NCI-H2227 (cell line): ENCODE measurements at regions not wholly inside any gene's neighbourhood (a gene's known extent, or its start where the extent isn't known, plus 50 kb on each side); places are given as distances from the start of the nearest gene placed in this dataset.

Experiments
- DNase-seq: peaks from one replicate; lab custom pipeline; 2025; ENCODE audit not compliant: unreplicated experiment; lab: John Stamatoyannopoulos, UW

DNA sequence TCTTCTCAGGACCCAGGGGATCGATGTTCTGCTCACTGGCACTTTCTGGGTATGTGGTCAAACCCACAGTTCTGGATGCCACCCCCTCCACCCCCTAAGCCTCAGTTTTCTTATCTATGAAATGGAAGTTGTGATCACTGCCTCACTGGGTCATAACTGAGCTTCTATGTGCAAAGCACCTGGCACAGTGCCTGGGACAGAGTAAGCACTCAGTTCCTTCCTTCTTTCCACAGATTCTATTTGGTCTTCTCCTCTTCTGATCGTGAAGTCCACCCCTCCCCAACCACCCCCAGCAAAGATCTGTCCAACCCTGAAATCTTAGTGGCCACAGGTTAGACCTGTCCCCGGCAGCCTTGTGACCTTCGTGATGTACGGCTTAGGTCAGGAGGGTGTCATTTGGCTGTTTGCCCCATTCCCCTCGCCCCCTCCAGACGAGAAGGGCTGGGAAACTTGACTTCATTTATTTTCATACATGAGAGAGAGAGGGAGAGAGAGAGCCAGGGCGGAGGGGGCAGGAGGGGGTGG lies 181.4 kb downstream of the FGF18 start:
- DNase-seq: no peak

DNA sequence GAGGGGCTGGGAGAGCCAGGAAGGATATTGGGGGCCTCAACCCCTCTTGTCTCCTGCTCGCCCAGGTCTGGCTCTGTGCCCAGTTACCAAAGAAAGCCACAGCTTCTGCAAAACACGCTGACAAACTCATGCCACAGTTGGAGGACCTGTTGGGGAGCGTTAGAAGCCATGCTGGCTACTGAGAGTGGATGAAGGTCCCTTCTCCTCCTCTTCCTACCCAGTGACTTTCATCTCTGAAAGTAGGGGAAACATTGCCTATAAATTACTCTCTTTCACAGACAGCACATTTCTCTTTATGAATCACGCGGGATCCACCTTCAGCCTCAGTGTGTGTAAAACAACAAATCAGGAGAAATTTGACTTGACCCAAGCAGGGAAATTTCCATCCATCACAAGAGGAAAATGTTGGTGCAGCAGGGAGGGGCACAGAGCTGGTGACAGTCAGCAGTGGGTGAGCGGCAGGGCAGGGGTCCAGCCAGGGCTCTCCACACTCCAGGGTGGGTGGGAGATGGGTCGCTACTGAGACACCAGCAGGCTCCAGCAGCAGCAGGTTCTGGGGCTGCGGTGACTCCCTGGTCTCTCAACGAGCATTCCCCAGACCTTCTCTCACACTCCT lies 181.9 kb downstream of the FGF18 start:
- DNase-seq: no peak

DNA sequence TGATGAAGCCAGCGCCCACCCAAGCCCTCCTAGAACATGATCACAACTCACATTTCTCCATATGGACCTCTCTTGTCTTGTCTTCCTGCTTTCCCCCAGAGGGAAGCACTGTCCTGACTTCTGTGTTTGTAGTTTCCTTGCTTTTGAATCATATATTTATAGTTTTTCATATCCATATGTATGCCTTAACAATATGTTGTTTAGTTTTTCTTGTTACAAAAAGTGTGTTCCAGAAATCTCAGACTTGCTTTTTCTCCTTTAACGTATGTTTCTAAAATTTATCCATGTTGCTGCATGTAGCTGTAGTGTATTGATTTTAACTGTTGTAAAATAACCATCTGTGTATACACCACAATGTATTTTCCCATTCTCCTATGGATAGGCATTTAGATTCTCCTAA lies 182.0 kb upstream of the SMIM23 start:
- no peak for DNase-seq

DNA sequence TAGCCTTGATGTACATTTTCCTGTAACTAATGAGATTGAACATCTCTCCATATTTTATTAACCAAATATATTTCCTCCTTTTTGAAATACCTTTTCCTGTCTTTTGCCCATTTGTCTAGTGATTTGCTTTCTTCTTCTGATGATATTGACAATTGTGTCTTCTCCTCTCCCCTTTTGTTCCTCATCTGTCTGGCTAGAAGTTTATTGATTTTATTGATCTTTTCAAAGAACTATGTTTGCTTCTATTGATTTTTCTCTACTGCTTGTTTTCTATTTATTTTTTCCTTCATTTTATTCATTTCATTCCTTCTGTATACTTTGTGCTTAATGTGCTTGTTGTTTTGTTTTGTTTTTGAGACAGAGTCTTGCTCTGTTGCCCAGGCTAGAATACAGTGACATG lies 181.4 kb upstream of the SMIM23 start:
- no peak for DNase-seq

DNA sequence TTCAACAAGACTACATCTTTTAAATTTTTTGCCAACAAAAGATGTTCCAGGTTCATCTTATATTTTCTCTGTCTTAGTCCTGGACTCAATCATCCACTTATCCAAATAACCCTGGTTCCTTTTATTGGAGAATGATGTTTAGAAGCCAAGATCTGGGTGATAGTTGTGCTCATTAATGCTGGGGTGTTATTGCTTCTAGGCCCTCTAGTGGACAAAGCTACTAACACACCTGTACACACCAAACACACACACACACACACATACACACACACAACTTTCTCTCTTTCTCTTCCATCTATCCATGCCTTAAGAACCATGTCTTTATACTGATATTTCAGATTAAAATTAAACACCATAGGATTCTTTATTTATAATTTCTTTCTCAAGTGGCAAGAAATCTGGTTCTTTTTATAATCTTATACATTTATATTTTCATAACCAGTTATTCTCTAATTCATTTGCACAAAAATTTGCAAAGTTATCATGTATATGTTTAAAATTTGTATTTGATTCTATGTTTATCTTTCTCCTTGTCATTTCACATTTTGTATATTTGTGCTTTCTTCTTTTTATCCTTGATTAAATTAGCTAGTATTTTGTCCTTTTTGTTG lies 179.1 kb upstream of the SMIM23 start:
- no peak for DNase-seq

DNA sequence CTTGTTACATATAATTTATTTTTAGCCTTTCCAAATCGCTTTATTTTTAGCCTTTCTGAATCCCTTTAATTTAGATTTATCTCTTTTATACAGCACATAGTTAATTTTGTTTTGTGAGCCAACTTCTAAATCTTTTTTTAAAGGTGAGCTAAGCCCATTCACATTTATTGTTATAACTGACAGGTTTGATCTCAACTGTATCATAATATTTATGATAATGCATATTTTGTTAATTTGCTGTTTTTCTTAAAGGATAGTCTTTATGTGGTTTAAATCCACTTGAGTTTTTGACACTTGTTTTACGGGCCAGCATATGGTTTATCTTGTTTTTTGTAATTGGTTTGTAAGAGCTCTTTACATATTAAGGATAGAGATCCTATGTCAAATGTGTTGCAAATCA lies 177.8 kb upstream of the SMIM23 start:
- DNase-seq: no peak

DNA sequence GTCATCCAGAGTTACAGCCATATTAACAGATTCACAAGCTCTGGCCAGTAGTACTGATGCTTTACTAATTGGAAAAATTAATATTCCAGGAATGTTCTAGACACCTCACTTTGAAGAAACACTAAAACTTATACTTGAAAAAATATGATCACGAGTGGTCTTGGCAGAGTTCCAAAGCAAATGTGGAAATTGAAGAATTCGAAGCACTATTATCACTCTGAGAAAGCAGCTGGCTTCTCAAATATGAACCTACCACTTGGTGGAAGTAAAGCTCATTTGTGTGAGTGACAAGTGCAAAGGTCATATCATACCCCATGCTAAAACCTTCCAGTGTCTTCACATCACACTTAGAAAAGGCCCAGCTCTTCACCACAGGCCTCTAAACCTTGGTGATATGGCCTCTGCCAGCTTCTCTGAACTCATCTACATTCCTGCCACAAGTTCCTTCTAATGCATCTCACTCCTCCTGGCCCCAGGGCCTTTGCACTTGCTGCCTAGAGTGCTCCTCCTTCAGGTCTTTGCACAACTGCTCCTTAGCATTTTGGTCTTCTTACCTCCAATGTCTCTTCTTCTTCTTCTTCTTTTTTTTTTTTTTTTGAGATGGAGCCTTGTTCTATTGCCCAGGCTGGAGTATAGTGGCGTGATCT lies 175.7 kb upstream of the SMIM23 start:
- DNase-seq: no peak

DNA sequence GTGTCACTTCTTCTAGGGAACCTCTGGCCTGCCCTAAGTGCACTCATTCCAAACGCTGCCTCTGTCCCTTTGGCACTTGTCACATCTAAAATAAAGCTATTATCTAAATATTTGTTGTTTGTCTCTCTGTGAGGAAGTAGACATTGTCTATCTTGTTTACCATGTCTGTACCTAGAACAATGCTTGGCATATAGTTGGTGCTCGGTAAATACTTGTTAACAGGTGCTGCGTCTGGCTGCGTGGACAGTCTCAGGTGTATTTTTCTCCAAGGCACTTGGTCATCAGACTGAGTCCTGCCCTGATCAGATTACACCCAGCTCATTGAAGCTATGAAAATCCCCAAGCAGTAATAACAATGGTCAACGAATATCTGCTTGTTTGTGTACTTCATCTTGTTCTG lies 174.9 kb upstream of the SMIM23 start:
- DNase-seq: no peak

DNA sequence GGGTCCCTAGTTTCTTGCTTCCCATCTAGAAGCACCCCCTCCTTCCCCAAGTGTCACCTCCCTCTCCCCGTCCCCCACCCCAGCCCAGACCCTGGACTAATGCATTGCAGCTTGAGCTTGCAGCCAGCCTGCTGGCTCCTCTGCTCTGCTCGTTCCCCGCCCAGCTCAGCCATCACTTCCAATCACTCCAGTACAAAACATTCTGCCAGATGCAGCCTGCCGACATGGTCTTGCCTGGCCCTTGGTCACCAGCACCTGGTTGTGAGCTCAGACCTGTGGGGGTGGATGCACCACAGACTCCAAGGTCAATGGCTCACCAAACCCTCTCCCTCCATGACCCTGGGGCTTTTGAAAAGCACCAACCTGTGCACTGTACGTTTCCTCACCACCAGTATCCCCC lies 172.9 kb upstream of the SMIM23 start:
- no peak for DNase-seq

DNA sequence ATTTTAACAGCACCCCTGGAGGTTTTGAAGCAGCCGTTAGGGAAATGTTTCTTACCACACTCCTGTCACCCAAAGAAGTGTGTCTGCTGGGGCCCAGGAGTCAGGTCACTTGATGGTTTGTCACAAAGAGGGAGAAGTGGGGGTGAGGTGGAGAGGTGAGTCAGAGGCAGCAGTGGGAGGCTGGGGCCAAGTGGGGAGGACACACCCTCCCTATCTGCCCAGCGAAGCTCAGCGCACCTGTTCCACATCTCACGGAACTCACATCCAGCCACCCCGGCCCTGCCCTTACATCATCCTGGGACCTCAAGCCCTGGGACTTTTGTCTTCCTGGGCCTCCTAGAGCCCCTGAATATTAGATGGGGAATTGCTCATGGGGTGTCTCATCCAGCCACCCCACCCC lies 171.1 kb upstream of the SMIM23 start:
- DNase-seq: no peak

DNA sequence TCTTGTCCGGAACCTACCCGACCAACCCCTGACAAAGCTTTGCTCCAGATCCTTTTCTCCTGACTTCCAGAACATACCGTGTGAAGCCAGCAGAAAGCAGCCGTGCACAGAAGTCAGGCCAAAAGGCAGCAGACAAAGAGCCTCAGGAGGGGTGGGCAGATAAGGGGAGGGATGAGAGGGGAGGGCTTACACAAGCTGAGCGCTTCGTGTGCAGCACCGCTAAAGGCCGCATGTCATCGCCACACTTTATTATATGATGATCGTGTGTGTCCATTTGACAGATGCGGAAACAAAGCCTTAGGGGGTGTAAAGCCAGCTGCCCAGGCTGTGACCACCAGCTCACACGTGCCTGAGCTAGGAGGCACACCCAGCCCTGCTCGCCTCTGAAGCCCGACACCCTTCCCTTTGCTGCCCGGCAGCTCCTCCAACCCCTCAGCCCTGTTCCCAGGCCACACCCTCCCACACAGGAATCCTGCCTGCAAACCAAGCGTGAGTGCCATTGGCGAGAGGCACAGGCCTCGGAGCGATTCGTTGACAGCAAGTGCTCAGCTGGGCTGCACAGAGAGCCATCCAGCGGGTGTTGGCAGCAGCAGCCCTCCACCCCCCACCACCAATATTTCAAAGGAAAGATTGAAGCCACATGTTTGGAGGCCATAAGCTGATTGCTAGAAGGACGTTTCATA lies 170.5 kb upstream of the SMIM23 start:
- DNase-seq: no peak

DNA sequence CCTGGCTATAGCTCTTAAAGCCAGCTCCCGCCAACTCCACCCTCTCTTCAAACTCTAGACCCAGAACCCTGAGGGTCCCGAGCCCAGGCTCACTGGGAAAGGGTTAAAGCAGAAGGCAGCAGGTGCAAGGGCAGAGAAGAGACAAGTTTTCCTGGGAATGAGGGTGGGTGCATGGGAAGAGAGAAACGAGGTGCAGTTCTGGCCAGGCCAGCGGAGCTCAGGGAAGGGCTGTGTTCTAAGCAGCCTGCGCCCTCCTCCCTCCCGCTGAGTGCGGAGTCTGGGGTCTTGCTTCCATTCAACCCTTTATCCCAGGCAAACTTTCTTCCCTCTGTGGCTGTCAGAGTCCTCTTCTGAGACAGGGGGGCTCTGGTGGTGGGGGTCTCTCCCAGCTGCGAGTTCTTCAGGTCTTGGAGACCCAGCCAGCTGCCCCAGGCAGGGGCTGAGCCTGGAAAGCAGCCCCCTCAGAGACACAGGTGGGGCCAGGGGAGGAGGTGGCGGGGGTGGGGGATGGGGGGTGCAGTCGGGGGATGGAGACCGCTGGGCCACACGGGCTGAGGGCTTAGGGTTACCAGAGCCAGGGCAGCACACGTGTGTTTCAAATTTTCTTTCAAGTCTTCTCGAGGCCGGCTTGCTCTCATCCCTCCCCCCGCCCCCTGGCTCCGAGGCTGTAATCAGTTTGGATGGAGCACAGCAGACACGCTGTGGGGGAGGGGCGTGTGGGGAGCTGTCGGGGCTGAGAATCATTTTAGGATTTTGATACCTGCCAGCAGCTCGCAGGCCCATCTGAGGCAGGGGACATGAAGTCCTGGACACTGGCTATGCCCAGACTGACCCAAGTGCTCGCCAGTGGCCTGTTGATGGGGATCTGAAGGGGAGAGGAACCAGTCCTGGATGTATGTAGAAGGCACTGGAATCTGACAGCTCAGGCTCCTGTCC lies 169.6 kb upstream of the SMIM23 start:
- no peak for DNase-seq

DNA sequence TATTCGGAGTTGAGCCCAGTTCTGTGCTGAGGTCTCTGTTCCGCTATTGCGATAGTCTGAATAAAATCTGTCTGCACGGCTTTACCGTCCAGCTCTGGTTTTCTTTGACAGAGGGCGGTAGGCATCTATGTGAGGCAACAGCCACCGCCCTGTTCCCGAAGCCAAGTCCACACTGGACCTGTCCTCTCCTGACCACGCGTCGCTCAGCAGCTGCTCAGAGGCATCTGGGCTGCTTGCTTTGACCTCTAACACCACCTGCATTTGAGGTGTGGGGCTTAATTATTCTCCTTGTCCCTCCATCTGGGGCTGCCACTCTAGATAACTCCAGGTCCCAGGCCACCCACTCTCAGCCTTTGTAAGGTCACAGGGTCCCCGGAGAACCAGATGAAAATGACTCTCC lies 168.4 kb upstream of the SMIM23 start:
- no peak for DNase-seq

DNA sequence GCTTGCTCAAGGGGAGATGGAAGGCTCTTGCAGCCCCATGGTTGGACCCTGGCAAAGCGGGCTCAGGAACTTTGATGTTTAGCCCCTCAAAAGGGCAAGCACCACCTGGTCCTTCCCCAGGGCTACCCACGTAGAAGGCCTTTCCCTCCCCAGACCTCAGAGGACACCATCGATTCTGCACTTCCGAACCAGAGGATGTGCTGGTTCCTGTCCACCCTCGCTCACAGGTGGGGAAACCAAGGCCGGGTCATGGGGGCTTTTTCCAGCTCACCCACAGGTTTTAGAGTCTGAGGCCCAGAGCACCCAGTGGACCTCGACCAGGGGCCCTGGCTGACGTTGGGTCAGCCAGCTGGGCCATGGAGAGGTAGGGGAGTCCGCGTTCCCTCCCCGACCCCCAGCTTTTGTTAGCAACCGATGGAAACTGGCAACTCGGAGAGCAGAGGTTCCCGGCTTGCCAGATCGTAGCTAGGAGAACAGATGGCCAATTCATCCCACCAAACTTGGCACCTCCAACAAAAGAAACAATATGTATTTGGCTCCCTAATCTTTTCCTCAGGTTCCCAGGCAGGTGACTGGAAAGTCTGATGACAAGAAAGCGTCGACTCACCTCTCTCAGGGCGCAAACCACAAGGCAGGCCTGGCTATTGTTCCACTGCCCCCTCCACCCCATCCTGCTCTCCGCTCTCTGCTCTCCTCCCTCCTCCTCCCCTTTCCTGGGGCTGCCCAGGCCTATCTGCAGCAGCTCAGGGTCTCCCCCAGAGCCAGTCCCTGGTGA lies 167.6 kb upstream of the SMIM23 start:
- DNase-seq: no peak

DNA sequence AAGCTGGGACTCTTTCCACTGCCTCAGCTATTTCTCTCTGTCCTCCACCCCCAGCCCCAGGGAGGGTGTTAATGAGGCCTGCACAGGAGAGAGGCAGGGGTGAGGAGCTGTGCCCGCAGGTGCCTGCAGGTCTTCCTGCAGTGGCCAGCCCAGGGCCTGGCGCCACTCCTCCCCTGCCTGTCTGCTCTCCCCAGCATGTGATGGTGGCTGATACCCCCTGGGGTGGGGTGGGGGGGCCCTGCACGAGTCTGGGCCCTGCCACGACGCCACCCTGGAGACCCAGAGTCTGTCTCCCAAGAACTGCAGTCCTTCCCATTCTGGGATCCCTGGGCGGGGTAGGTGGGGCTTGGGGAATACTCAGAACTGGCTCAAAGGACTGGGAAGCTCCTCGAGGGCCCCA lies 166.4 kb upstream of the SMIM23 start:
- DNase-seq: no peak

DNA sequence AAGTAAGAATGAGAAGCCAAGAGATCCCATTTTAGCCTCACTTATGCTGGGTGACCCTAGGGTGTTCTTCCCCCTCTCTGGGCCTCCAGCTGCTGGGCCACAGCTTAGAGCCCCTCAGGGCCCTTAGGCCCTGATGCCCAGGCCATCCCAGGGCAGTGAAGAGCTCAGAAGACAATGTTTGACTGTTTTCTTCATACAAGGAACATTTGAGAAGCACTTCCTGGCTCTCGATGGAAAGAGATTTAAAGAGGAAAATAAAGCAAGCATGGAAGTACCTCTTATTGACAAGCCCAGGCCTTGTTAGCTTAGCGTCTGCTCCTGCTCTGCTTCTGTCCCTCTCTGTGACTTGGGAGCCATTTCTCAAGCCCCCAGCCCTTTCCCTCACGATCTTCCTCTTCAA lies 165.9 kb upstream of the SMIM23 start:
- no peak for DNase-seq

DNA sequence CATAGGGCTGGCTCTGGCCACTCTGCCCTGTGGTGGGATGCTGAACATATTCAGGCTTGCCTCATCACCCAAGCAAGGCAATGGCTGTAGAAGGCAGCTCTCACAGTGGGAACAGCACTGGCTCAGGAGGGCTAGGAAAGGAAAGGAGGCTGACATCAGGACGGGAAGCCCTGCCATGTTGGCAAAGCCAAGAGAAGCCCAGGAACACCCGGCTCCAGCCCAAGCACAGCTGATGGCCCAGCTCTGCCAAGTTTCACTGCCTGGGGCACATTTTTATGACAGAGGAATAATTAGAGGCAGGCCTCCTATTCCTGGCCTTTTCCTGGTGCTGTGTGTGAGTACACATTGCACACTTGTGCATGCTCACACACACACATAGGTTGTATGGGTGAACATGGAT lies 163.6 kb upstream of the SMIM23 start:
- DNase-seq: no peak

DNA sequence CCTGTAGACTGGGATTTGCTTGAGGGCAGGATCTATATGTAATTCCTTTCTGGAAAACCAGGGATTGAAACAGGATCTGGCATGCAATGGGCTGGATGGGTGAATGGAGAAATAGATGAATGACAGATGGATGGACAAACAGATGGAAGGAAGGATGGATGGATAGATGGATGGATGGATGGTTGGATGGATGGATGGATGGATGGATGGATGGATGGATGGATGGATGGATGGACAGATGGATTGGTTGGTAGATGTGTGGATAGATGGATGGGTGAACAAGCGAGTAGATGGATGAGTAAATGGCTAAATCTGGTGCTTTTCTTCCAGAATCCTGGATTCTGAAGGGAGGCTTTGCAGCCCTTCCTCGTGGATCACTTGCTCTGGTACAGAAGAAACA lies 162.5 kb upstream of the SMIM23 start:
- DNase-seq: no peak

DNA sequence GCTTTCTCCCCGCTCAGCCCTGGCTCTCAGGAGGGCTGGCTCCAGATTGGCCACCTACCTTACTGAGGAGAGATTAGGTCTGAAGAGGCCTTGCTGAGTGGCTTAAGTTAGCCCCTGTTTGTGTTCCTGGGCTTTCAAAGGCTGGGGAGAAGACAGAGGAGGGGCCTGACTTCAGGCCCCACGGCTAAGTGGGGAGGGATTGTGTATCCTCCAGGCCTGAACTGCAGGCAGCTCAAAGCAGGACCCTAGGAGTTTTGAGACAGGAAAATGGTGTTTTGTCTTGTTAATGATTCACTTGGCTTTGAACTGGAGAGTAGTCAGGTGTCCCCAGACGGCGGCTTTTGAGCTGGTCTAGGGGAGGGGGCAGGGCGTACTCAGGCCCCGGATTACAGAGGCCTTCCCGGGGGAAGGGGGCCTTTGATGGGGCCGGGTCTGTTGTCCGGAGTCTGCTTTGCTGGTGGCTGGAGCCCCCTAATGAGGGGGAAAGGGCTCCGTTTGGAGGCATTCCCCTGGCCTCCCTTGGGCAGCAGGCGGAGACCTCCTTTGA lies 162.0 kb upstream of the SMIM23 start:
- DNase-seq: no peak

DNA sequence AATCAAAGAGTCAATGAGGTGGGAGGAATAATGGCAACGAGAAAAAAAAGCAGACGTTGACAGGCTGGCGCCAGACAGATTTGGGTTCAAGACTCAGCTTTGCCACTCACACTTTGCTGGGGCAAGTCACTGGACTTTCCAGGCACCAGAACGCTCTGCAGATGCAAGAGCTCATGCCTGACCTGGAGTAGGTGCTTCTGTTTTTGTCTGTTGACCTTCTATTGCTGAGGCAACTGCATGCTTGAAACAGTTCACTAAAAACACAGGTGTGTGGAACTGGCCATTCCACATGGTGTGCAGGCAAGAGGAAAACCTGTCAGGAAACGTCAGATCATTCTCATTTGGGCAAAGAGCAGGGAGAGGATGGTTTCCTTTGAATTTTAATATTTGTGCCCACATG lies 161.2 kb upstream of the SMIM23 start:
- DNase-seq: no peak
